ENCODE measurements at regions not wholly inside any gene's neighbourhood (a gene's known extent, or its start where the extent isn't known, plus 50 kb on each side); places are given as distances from the start of the nearest gene placed in this dataset.
"Not testable (repeated sequence)": the region's sequence is repeated elsewhere in the genome, so short reads cannot be mapped to it uniquely, and the experiment has no call there.

DNA sequence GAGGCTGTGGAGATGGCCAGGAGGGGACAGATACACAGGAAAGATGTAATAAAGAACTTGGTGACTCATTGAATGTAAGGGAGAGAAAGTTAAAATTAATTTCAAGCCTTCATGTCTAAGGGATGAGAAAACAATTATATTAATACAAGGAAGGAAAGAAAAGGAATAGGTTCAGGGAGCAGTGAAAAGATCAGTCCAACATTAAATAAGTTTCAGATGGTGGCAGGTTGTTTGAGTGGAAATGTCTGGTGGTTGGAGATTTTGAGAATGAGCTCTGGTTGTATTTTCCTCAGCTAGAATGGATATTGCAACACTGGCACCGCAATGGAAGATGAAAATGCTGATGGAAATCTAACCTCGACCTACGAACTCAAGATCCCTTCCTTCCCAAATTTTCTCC is 304.3 kb downstream of the COL12A1 start:
- intact Hi-C loops (cut with DNase I), result no loop called here
- no peak for ATAC-seq
- no peak for DNase-seq (ENCODE audit: low spot score)

DNA sequence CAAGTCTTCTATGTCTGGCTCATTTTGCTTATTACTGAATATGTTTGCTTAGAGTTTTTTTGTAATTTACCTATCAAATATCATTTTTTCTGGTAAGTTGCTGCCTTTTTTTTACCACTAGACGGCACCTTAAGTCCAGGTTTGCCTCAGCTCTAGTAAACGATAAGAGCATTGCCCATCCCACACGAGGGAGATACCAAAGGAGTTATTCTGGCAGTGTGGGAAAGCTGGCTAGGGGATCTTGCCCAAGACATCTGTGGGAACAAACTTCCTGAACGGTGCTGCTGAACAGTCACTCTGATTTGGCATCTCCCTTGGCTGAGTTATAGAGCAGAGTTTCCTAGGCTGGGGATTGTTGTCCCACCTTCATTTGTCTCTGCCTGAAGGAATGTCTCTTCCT is 306.4 kb downstream of the COL12A1 start:
- DNase-seq (ENCODE audit: low spot score) (no peak), ATAC-seq (no peak)
- intact Hi-C loops (cut with DNase I), result no loop called here

DNA sequence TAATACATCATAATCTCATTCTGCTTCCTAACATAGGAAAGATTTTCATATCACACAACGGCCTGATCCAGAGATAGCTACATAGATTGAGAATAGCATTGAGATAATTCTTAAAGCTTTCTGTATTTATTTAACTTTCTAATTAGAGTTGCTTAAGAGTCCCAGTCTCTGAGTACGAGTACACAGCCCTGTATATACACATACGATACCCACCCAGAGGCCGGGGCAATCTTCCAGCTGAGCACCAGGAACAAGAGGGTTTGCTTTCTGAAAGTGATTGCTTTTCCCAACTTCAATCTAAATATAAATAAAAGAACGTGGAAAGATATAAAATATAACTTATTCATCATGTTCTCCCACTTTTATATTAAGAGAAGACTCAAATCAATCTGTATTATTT is 313.8 kb downstream of the COL12A1 start:
- DNase-seq (ENCODE audit: low spot score) (no peak), ATAC-seq (peak; percentile 40)
- intact Hi-C loops (cut with DNase I), result no loop called here

DNA sequence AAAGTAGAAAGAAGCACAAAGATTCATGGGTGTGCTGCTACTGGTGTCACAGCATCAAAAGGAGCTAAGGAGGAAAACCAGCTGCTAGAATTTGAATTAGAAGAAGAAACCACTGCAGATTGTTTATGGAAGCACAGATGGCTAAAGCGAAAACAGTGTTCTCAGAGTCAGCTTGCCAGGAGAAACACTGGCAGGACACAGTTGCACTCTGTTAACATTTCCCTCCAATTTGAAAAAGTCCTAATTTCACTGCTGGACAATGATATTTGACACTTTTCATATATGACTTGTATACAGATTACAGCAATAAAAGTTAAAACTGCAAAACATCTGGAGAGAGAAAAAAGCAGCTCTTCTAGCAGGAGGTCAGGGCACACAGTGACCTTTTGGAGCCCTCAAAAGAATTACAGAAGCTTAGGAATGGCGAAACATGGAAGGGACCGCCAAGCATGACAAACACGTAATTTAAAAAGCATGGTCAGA is 314.5 kb downstream of the COL12A1 start:
- intact Hi-C loops (cut with DNase I), result no loop called here
- DNase-seq (ENCODE audit: low spot score) (no peak), ATAC-seq (peak; percentile 97)

DNA sequence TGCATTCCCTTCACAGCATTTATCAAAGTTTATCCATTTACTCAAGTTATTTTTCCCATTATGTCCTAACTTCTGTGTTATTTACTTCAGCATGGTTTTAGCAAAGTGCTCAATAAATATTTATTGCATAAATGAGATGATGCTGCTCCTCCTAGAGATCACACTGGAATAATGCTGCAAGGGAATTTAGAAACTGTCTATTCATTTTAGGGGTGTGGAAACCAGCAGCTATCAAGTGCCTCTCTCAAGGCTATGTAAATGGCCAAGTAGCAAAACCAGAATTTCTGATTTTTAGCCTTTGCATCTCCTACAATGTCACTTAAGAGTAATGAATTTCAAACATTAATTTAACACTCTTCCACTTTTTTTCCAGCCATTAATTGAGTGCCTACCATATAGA is 316.2 kb downstream of the COL12A1 start:
- intact Hi-C loops (cut with DNase I), result no loop called here
- DNase-seq (ENCODE audit: low spot score) (no peak), ATAC-seq (no peak)

DNA sequence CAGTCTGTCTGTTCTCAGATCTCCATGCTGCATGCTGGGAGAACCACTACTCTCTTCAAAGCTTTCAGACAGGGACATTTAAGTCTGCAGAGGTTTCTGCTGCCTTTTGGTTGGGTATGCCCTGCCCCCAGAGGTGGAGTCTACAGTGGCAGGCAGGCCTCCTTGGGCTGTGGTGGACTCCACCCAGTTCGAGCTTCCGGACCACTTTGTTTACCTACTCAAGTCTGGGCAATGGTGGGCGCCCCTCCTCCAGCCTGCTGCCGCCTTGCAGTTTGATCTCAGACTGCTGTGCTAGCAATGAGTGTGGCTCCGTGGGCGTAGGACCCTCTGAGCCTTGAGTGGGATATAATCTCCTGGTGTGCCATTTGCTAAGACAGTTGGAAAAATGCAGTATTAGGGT is 317.1 kb downstream of the COL12A1 start:
- intact Hi-C loops (cut with DNase I); ATAC-seq; DNase-seq (ENCODE audit: low spot score): not testable (repeated sequence)

DNA sequence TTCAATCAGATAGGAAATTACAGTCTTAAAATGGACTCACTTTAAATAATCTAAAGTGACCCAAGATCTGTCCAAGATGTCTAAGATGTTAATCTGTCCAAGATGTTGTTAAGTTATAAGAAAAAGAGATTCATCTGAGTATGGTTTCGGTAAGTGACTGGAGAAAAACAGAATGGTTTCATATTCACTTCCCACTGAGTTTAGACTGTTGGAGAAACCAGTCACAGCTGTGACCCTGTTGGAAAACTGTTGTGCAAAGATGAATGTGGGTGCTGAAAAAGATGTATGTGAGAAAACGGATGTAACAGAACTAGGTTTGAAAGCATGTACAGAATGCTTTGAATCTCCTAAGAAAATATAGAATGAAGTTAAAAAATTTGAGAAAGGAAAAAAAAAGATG is 325.9 kb downstream of the COL12A1 start:
- intact Hi-C loops (cut with DNase I), result no loop called here
- no peak for ATAC-seq
- no peak for DNase-seq (ENCODE audit: low spot score)

DNA sequence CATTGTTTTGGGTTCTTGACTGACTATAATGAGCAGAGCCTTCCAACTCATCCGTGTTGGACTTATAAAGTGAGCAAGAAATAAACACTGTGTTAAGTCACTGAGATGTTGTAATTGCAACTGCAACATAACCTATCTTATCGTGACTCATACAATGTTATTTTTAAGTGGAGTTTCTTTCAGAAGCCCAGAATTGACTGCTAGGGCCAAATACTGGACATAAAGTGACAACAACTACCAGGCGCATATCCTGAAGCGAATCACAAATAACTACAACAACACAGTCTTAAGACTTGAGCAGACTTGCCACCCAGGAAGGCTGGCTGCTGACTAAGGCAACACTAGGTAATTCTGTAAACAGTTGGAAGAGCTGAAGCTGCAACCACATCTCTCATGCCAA is 326.6 kb downstream of the COL12A1 start:
- no peak for DNase-seq (ENCODE audit: low spot score)
- no peak for ATAC-seq
- intact Hi-C loops (cut with DNase I), result no loop called here

DNA sequence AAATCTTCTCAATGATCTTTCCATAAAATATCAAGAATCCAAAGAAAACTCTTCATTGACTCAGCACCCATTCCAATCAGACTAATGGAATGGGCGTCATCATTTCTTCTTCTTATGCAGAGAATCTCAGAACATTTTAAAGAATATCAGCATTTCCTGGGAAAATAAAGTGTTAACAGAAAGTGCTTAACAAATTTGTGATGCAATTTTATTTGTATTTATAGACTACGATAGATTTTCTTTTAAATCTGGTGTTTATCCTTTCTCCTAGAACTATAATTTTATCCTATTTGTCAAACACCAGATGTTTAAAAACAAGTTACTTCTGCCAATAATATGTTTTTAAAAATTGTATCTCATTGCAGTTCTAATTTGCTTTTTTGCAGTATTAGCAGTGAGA is 330.7 kb downstream of the COL12A1 start:
- no peak for ATAC-seq
- DNase-seq (ENCODE audit: low spot score), result no peak
- intact Hi-C loops (cut with DNase I), result no loop called here

DNA sequence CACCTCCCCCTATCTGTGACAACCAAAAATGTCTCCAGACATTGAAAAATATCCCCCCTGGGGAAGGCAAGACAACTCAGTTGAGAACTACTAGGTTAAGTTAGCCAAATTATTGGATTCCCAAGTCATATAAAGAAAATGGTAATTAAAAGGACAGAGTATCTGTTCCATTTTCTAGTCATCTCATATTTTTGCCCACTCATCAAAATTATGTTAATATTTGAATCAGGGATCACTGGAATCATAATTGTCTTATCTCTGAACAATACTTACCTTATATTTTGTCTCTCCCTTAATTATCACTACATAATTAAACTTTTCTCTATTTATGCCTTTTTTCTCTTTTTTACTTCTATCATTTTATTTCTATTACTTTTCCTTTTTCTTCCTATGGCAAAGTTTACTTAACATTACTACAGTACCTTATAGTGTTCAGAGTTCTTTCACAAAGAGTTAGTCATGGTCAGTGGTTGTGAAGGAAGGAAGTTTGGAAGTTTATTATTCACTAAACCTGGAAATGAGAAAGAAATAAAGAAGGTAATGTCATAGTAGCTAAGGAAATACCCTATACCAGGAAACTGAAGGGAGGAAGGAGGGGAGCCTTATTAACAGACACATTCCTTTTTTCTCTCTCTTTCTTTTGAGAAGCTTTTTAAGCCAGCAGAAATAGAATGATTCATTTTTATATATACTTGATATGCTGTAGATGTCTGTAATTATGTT is 332.9 kb downstream of the COL12A1 start:
- intact Hi-C loops (cut with DNase I), result no loop called here
- DNase-seq (ENCODE audit: low spot score) (no peak), ATAC-seq (no peak)

DNA sequence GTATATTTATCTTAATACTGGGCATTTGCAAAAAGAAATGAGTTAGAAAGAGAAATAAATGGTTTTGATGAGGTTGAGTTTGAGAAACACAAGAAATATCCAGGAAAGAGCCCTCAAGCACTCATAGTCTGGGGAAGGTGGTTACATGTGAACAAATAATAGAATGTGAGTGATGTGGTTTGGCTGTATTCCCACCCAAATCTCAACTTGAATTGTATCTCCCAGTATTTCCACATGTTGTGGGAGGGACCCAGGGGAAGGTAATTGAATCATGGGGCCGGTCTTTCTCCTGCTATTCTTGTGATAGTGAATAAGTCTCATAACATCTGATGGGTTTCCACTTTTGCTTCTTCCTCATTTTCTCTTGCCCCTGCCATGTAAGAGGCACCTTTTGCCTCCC is 334.1 kb downstream of the COL12A1 start:
- intact Hi-C loops (cut with DNase I), result no loop called here

DNA sequence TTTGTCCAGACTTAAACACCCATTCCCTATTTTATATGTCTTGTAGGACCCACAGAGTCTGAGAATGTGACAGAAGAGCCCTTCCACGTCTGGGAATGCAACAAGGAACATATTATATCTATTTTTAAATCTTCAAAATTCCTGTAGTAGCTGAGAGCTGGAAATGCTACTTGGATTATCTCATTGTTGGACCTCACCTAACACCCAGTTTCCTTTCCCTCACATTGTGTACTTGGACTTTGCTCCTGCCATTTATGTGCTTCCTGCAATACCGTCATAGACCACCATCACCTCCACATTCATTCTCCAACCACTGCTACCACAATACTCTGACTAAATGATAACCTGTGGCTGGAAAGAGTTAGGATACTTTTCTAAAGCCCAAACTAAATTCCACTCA is 335.4 kb downstream of the COL12A1 start:
- intact Hi-C loops (cut with DNase I), result no loop called here
- ATAC-seq (no peak), DNase-seq (ENCODE audit: low spot score) (no peak)

More for the DNA sequence above, 334.1 kb downstream of the COL12A1 start:
- ATAC-seq, result no peak
- DNase-seq (ENCODE audit: low spot score), result no peak

DNA sequence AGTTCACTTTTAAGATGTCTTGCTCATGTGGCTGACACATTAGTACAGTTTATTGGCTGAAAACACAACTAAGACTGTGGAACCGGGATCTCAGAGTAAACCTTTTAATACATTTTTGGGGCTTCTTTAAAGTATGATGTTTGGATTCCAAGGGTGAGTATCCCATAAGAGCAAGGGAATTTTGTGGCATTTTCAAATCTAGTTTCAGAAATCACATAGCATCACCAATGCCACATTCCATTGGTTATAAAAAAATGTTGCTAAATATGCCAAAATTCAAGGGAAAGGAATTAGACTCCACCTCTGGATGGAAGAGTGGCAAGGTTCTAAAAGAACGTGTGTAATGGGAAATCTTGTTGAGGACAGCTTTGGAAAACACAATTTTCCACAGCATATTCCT is 338.6 kb downstream of the COL12A1 start:
- intact Hi-C loops (cut with DNase I), result no loop called here
- DNase-seq (ENCODE audit: low spot score), result no peak
- no peak for ATAC-seq

DNA sequence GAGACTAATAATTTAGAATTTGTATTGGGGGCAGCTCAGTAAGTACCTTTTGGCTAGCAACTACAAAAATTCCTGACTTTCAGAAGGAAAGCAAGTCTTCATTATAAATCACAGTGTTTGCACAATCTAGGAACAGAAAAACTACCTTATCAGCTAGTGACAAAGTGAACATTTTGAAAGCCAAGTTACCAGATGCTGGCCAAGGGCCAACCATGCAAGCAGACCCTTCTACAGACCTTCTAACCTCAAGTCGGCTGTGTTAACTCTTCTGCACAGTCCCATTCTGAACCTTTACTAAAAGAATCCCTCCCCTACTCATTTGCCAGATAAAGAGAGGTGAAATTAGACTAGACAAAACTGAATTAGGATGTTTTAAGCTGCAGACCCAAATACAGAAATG is 341.9 kb downstream of the COL12A1 start:
- DNase-seq (ENCODE audit: low spot score) (no peak), ATAC-seq (no peak)
- intact Hi-C loops (cut with DNase I), result no loop called here

DNA sequence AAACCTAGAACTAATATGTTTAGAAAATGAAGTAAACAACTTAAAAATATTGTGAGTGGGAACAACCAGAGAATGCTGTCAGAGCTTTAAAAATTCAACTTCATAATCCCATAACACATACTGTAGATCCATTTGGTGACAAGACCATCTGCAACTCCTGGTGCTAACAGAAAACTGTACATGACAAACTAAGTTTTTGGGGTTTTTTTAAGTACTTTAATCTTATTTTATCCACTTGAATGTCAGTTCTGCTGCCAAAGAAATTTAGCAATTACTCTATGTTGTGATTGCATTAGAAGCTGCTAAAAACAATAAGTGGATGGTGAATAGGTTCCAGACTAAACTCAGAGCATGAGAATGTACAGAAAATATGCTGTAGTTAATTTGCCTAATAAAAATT is 345.4 kb downstream of the COL12A1 start:
- intact Hi-C loops (cut with DNase I), result no loop called here
- no peak for ATAC-seq
- DNase-seq (ENCODE audit: low spot score), result no peak

DNA sequence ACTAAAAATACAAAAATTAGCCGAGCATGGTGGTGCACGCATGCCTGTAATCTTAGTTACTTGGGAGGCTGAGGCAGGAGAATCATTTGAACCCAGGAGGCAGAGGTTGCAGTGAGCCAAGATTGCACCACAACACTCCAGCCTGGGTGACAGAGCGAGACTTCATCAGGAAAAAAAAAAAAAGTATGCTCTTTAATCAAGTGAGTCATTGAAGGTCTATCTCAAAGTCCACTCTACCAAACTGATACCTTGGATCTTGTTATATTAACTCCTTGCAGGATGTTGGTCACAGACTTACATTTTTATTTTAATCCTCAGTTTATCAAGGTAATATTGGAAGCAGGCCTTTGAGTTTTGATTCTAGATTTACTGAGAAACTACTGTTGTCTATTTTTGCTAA is 348.7 kb downstream of the COL12A1 start:
- no peak for ATAC-seq
- intact Hi-C loops (cut with DNase I), result no loop called here
- no peak for DNase-seq (ENCODE audit: low spot score)

DNA sequence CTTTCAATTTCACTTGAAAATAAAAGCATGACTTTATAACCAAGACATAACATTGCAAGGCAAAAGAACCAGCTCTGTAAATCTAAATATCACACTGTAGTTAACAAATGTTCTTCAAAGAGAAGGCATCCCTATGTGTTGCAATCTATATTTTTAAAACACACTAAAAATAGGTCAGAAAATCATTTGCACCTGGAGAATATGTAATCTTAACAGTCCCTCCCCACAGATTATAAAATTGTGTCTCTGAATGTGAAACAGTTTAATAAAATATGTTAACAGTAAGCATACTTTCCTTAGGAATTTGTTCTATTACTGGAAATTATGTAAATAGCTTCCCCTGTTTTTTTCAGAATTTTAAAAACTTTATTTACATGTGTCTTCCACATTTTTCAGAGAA is 351.9 kb downstream of the COL12A1 start:
- intact Hi-C loops (cut with DNase I), result no loop called here
- no peak for ATAC-seq
- no peak for DNase-seq (ENCODE audit: low spot score)

DNA sequence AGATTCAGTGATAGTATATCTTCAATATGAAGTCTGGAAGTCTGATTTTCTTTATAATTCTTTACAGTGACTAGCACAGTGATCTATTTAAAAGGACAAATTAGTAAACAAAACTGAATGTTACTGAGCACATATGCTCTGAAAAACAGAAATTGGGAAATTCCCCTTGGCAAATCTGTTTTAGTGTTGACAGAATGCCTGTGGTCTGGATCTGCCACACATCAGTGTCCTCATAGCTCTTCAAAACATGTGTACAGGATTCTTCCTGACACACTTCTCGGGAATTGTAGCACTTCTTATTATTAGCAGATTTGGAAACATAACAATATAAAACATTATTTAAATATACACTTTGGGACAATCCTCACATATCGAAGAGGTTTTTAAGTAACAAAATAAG is 354.3 kb downstream of the COL12A1 start:
- ATAC-seq, result peak; percentile 48
- DNase-seq (ENCODE audit: low spot score), result no peak
- intact Hi-C loops (cut with DNase I), result no loop called here

DNA sequence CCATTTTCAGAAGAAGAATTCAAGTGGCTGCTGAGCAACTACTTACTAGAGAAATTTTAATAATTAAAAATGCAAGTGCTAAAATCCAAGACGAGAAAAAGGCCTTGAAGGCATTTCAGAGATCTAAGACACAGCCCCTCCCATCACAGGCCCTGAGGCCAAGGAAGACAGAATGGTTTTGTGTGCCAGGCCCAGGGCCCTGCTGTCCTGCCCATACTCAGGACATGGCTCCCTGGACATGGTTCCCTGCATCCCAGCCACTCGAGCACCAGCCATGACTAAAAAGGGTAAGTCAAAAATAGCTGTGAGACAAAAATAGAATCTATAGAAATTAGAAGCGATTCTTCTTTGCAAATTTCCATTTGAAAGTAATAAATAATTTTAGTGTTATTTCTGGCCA is 364.9 kb downstream of the COL12A1 start:
- DNase-seq (ENCODE audit: low spot score) (no peak), ATAC-seq (no peak)
- intact Hi-C loops (cut with DNase I), result no loop called here

DNA sequence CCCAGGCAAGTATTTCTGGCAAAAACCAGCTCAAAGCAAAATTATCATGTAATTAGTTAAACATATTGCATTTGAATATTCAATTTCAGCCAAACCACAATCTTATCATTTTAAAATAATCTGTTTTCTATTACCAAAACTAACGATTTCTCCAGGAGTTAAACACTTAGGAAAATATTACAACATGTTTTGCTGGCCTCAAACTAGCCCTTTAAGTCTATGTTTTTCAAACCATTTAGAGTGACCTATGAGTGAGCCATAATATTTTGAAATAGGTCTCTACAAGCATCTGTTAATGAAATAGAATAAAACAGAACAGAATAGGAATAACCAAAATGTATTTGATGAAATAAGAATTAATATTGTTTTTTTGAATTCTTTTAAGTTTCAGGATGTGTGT is 370.9 kb downstream of the COL12A1 start:
- intact Hi-C loops (cut with DNase I), result no loop called here
- ATAC-seq (peak; percentile 63), DNase-seq (ENCODE audit: low spot score) (no peak)

DNA sequence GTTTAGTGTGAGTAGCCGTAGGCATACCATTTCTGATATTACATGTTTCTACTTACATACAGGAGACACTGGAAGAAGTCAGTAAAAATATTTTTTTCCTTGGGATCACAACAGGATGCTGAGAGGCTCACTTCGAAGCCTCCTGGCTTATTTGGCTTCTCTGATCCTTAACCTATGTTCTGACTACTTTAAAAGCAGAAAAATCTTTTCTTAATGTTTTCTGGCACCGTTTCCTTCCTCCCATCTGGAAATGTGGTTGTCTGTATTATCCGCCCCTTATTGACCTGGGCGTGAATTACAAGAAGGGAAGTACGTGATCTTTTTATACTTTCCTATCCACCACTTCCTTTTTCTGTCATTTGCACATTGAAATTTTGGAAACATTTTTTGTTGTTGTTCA is 379.6 kb downstream of the COL12A1 start:
- intact Hi-C loops (cut with DNase I), result no loop called here
- ATAC-seq (peak; percentile 83), DNase-seq (ENCODE audit: low spot score) (no peak)

Data from sciatic nerve (tissue), 2 donors.